Stimulated activated CD8-positive, alpha-beta memory T cell treated with anti-CD3 and anti-CD28 coated beads, Interleukin-15, amount 100 ng/mL, for 1 hour (primary cell): ENCODE measurements at regions not wholly inside any gene's neighbourhood (a gene's known extent, or its start where the extent isn't known, plus 50 kb on each side); places are given as distances from the start of the nearest gene placed in this dataset.
"Not testable (repeated sequence)": the region's sequence is repeated elsewhere in the genome, so short reads cannot be mapped to it uniquely, and the experiment has no call there.

Experiments used
- DNase-seq: peaks from one replicate; pipeline ENCODE4 v3.0.0-alpha.2; 2020; ENCODE audit warnings: low read depth

GRCh38 chr20:51125780-51126179 lies 102.9 kb upstream of the KCNG1 start:
- DNase-seq, result no peak

DNA sequence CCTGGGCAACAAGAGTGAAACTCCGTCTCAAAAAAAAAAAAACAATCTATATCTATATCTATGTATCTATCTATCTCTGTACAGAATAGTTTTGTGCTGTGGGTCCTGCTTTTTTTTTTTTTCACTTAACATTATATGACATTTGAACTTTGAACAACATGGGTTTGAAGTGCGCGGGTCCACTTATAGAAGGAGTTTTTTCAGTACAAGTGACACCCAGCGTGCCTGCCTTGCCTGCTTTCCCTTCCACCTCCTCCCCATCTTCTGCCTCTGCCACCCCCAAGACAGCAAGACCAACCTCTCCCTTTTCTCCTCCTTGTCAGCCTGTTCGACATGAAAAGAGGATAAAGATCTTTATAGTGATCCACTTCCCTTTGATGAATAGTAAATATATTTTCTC lies 102.2 kb upstream of the KCNG1 start:
- DNase-seq, result no peak

DNA sequence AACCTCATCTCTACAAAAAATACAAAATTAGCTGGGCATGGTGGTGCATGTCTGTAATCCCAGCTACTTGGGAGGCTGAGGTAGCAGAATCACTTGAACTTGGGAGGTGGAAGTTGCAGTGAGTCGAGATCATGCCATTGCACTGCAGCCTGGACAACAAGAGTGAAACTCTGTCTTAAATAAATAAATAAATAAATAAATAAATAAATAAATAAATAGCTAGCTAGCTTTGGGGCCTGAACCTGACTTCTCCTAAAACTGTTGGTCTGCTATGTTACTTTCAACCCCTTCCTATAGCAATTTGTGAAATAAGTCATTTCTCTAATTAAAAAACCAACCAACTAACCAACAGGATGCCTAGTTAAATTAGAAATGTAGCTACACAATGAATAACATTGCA lies 101.0 kb upstream of the KCNG1 start:
- DNase-seq, result not testable (repeated sequence)

DNA sequence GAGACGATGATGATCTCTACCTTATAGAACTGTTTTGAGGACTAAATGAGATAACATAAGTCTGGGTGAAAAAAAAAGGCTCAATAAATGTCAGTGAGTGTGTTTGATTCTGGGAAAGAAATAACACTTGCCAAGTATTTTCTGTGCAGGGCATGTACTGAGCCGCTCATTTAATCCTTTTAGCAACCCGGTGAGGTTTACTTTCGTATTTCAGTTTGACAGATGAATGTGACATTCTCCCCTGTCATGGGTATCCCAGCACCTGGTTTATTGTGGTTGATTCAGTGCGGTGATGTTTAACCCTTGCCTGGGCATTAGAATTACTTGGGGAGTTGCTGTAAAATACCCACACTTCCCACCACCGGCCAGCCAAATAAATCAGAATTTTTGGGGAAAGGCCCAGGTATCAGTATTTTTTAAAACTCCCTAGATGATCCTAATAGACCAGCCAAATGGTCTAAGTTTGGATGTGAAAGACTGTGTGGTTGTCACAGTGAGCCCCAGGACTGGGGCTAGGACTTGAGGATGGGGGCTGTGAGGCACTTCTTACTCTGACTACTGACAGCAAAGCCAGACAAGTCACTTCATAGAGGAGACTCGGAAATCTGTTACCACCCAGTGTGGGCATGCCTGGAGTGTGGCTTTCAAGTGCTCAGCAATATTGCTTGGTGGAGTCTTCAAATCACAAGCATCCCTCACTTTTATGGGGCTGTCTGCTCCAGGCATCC lies 100.2 kb upstream of the KCNG1 start:
- DNase-seq, result no peak

- DNase-seq, result no peak
These were observed 99.0 kb upstream of the KCNG1 start for GRCh38 chr20:51121901-51122412.

DNA sequence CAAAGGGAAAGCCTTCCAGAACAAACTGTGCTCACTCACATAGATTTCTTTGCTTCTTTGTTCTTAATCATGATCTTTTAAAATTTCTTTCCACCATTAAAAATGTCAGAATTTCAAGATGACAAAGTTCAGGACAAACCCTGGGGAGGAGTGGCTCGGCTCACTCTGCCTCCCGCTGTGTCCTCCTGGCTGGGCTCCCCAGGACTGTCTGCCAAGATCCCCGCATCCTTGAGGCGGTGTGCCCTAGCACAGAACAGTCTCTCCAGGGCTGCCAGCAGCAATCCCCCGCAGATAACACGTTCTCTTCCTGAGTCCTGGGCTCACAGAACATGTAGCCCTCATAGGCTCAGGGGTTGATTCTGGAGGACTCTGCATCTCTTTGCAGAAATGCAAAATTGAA lies 98.4 kb upstream of the KCNG1 start:
- no peak for DNase-seq

GRCh38 chr20:51120868-51121267 lies 98.0 kb upstream of the KCNG1 start:
- no peak for DNase-seq

GRCh38 chr20:51120438-51120837 lies 97.5 kb upstream of the KCNG1 start:
- DNase-seq, result no peak

DNA sequence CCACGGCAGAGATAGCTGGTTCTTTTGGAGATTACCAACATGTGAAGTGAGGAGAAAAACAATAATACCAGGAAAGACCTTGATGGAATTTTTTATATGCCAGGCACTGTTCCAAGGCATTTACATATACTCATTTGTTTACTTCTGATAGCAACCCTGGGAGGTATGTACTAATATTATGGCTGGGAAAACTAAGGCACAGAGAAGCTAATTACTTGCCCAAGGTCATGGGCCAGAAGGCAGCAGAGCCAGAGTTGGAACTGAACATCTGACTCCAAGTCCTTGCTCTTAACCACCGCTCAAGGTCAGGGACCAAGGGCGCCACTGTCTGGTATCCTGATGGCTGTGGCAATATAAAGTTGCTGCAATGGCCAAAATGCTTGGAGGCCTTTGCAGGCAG lies 97.0 kb upstream of the KCNG1 start:
- DNase-seq, result no peak

DNA sequence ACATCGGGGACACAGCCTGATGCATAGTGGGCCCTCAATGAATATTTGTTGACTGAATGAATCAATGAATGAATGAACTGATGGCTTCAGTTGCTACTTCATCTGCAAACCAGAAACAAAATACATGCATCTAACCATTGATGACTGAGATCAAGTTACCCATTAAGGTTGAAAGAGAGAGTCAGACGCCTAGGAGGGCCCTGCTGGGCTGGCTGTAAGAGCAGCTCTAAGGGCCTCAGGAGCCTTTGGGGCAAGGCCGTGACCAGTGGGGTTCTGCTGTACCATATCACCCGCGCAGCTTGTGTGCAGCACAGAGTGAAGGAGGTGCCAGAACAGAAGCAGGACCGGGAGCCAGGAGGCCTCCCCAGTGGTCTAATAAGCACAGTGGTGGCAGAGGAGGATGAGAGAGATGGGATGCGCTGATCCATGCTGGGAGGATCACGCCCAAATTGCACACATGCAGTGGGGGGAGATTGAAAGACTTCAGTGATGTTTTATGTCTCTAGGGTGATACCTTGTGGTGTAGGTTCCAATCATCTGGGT lies 96.1 kb upstream of the KCNG1 start:
- DNase-seq, result no peak

- DNase-seq, result no peak
These were observed 95.3 kb upstream of the KCNG1 start for GRCh38 chr20:51118216-51118615.

- DNase-seq, result no peak
These were observed 94.1 kb upstream of the KCNG1 start for GRCh38 chr20:51116765-51117686.

GRCh38 chr20:51111290-51111689 lies 88.4 kb upstream of the KCNG1 start:
- no peak for DNase-seq

DNA sequence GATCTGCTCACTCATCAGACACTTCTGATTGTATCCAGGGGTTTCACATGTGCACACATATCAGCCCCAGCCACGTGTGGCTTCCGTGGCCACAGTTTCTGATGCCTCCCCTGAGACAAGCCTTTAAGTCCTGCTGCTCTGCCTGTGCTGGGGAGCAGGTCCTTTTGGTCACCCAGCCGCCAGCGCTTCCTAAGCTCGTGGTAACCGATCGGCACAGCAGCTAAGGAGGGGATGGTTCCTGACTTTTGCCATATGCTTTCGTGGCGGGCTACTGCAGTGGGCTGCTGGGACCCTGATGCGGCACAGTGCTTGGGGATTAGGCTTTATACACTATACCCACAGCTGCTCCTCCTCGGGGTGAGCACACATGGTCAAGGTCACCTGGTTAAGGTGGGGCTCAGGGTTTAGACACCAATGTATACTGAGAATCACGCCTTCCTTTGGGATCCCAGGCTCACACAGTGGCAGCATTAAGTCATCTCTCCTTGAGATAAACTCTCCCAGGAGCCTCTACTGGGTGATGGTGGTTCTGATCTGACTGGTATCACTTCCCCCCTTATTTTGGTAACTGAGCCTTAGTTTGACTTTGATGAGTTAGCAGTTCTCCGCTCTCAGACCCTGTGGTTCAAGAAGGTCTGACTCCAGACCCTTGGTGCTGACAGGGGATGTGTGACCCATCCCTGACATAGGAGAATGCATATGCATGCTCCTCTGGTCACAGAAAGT lies 85.9 kb upstream of the KCNG1 start:
- DNase-seq, result no peak

- no peak for DNase-seq
These were observed 83.1 kb upstream of the KCNG1 start for GRCh38 chr20:51106011-51106410.

GRCh38 chr20:51104960-51105920 lies 82.3 kb upstream of the KCNG1 start:
- DNase-seq, result no peak

DNA sequence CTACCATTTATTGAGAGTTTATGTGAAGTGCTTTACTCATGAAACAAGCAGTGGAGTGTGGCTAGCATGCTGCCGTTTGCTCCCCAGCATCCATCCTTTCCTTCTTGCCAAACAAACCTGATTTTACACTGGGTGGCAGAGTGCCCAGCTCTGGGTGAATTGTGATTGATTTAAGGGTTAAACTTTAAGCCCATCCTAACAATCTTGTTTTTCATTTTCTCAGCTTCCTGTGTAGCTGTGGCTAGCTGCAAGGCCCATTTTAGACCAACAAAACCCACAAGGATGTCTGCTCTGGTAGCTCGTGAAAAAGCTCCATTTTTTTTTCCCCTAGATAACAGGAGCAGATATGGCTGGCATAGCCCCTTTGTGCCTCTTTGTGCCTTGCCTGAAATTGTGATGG lies 77.7 kb upstream of the KCNG1 start:
- DNase-seq, result no peak

GRCh38 chr20:51098284-51098810 lies 75.4 kb upstream of the KCNG1 start:
- DNase-seq, result no peak

GRCh38 chr20:51097351-51098120 lies 74.6 kb upstream of the KCNG1 start:
- DNase-seq, result no peak
